NCI-H526 (cell line): ENCODE measurements at regions not wholly inside any gene's neighbourhood (a gene's known extent, or its start where the extent isn't known, plus 50 kb on each side); places are given as distances from the start of the nearest gene placed in this dataset.

ENCODE experiments used
- DNase-seq, 2 experiments: peaks; one replicate each; lab custom pipeline; 2025; lab: John Stamatoyannopoulos, UW

DNA sequence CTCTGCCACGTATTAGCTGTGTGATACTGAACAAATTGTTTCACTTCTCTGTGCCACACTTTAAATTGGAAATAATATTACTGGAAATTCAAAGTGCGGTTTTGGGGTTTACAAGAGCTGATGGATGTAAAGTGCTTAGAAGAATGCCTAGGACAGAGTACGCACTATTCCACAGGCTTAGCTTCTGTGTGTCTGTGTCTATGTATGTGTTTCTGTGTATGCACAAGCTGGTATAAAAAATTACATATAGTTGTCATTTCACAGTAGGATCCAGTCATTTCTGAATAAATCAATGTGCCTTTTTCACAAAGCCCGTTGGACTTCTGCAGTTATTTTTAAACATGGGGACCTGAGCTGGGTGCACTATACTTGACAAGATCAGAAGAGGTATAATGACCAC lies 370.4 kb downstream of the TUSC7 start:
- no peak for DNase-seq

DNA sequence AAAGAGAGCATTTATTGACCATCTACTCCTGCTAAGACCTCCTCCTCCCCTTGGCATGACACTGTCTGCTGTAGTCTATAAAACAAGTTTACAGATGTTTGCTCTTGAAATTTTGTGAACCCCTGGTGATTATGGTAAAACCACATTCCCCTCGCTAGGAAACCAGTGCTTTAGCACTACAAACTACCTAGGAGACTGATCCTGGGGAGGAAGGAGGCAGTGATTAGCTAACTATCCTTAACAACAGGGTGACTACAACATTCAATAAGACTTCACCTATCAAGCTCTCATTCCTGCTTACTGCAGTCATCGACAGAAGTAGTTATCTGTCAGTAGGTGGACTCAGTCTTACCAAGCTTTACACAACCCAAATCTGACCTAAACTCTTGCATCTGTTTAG lies 371.3 kb downstream of the TUSC7 start:
- DNase-seq = no peak

DNA sequence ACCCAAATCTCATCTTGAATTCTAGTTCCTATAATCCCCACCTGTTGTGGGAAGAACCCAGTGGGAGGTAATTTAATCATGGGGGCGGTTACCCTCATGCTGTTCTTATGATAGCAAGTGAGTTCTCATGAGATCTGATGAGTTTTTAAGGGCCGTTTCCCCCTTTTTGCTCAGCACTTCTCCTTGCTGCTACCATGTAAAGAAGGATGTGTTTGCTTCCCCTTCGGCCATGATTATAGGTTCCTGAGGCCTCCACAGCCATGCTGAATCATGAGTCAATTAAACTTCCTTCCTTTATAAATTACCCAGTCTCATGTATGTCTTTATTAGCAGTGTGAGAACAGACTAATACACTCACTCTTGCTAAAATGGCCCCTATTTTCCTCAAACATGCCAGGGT lies 374.7 kb downstream of the TUSC7 start:
- no peak for DNase-seq

DNA sequence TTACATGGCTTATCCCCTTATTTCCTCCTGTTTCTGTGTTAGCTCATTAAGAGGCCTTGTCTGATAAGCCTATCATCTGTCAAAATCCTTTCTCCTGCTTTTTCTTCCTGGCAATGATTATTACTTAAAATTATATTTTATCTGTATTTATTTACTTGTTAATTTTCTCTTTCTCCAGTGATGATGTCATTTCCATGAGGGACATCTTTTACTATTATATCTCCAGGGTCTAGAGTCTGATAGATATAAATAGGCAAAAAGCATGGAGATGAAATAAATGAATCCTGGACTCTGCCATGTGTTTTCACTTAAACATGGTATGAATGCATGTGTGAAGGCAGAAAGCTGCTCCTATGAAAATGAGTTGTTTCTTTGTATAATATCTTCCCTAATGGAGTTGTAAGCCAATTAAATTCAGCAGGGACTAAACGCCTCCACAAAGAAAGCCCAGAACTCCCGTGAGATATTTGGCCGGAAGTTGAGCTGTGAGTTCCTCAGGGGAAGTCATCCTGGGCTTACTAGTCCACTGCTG lies 375.2 kb downstream of the TUSC7 start:
- DNase-seq = no peak

DNA sequence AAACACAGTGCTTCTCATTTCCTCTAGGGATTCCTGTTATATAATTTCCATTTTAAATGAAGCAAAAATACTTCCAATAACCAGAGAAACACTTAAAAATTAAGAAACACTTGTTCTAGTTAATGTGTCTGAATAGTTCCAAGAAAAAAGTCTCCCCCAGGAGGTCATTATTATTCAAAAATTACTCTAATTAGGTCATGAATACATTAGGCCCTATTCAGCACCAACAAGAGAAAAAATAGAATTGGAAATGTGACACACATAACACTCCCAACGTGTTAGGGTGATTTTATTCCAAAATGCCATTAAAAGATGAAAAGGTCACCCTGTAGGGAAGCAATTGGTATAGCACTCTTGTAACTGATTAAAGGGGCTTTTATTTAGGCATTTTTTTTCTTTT lies 382.1 kb downstream of the TUSC7 start:
- no peak for DNase-seq

DNA sequence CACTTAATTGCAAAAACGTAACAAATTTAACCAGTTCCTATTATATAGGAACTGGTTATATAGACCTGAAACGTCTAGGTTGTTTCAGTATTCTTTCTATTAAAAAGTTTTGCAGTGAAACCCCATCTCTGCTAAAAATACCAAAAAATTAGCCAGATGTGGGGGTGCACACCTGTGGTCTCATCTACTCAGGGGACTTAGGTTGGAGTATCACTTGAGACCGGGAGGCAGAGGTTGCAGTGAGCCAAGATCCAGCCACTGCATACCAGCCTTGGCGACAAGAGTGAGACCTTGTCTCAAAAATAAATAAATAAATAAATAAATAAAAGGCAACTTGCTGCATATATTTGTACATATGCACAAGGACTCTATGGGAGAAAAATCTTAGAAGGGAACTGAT lies 387.0 kb downstream of the TUSC7 start:
- no peak for DNase-seq

DNA sequence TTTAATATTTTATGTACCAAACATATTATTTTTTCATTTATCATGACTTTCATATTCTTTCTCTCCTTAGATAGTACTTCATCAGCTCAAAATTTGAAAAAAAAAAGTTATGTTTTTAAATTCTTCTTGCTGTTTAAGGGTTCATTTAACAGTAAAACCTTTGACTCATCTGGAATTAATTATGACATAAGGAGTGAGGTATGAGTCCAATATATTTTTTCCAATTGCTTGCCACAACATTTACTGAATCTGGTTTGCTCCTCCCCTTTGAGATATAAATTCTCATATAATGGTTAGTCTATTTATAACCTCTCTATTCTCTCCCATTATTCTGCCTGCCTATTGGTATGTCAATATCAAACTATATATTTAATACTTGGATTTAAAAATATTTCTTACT lies 387.8 kb downstream of the TUSC7 start:
- no peak for DNase-seq

DNA sequence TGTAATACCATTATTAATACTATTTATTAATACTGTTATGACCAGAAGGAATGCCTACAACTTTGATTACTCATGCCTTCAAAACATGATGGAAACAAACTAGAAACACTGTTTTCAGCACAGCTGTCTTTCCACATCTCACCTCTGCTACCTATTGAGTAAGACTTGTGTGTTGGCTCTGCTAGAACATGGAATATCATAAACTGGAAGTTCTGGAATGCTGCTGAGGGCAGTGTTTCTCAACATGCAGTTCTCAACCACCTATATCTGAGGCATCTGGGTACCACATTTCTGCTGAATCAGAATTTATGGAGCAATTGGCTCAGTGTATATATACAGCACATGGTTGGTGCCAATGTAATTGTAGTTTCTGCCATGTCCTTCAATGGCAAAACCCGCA lies 392.1 kb downstream of the TUSC7 start:
- DNase-seq = no peak

DNA sequence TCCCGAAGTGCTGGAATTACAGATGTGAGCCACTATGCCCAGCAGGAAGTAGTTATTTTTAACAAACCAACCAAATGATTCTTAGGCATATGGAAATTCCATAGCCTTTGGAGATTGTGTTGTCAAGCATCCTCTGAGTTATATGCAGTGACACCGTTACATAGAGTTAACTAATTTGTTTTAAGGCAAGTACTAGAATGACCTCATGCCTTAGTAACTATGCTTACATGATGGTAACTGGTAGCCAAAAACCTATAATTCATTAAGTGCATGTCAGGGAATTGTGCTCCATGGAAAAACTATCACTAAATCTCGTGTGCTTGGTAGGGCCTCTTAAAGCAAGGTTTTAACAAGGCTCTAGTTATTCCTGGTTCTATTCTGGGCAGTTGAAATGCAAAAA lies 392.8 kb downstream of the TUSC7 start:
- DNase-seq = no peak

DNA sequence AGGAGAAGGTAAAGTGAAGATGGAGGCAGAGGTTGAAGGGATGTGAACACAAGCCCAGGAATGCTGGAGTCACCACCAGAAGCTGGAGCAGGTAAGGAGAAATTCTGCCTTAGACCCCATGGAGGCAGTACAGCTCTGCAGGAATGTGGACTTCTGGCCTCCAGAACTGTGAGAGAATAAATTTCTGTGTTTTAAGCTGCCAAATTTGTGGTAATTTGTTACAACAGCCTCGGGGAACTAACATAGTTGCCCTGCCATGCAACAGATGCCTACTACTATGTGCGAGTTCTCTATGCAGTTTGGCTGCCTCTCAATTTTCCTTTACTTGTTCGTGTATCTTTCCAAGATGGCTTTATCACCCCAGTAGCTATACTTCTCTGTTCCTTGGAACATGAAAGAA lies 394.1 kb downstream of the TUSC7 start:
- no peak for DNase-seq

DNA sequence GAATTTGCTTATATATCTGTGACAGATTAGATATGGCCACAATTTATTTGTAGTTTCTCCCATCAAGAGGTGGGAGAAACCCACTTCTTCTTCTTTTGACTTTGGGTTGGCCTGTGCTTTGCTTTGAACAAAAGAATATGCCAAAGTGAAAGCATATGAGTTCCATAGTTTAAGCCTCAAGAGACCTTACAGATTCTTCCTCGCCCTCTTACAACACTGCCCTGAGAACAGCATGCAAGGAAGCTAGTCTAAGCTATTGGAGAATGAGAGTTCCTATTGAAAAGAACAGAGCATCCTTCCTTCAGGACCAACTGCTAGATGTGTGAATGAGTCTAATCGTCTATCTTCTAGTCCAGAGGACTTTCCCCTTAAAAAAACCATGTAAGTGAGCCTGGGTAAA lies 394.8 kb downstream of the TUSC7 start:
- DNase-seq = no peak

DNA sequence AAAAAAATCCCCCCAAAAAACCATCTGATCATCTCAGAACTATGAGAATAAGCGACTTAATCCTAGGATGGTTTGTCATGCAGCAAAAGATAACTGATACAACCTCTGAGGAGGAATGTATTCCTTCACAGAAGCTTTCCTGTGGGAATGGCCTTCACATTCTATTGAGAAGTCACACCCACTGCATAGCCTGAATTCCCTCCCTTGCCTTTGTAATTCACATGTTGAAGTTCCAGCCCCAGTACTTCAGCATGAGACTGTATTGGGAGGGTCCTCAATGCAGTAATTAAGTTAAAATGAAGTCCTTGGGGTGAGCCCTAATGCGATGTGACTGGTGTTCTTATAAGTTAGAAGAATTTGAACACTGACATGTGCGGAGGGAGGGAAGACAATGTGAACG lies 395.2 kb downstream of the TUSC7 start:
- no peak for DNase-seq

DNA sequence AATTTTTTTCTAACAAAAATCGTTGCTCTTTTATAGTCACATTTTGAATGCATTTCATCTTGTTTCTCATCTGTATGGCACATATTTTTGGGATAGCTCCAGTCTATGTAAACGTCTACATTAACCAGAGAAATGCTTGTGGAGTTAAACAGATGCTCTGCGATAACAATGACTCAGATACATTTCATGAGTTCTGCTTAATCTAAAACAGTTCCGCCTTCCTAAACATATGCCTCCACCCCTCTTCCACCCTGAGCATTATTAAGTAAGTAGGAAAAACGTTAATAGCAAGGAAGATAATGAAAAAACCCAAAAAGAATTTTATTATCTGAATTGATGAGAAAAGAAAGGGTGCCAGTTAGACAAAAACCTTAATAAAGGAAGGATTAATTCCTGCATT lies 396.1 kb downstream of the TUSC7 start:
- no peak for DNase-seq

DNA sequence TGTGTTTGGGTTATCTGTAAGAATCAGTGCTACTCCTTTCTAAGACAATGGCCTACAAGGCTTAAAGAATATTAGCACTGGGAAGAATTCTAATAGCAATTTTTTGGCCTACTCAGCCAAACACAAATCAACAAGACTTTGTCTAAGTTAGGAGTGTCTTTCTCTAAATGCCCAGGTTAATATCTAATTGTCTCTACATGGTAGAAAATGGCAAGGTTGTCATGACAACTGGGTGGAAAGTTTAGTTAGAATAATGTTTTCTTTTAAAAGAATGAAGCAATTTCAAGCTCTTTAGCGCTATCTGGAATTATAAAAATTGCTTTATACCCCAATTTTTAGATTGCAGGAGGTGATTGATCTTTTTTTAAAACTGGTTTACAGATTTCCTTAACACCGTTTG lies 396.8 kb downstream of the TUSC7 start:
- no peak for DNase-seq

DNA sequence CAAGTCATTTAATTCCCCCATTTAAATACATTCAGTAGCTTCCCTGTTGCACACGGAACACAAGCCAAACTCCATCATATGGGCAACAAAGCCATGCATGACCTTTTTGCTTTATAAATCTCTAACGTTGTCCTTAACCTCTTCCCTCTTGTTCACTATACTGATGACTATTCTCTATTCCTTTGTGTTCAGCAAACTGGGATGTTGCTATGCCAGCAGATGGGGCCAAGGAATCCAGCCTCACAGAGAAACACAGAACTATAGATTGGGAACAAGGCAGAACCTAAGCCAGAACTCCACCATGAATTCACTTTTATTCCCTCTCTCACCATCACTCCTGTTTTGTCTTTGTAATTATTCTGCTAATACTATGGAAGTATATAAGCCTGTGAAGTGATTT lies 398.4 kb downstream of the TUSC7 start:
- no peak for DNase-seq

DNA sequence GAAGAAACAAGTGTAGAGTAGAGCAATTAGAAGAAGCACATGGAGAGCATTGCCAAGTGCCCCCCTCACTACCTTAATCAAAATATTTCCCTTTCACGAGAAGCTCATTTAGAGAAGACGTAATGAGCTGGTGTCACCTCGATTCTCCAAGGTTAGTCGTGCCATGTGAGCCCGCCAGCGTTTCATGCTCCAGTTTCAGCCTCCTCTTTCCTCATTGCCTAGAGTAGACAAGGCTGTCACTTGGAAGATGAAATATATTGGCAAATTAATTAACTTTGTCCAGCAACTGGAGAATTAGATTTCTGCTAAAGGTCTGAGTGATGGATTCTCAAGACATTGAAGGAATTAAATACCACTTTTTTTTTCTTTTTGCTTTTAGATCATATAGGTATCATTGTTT lies 399.6 kb downstream of the TUSC7 start:
- no peak for DNase-seq

DNA sequence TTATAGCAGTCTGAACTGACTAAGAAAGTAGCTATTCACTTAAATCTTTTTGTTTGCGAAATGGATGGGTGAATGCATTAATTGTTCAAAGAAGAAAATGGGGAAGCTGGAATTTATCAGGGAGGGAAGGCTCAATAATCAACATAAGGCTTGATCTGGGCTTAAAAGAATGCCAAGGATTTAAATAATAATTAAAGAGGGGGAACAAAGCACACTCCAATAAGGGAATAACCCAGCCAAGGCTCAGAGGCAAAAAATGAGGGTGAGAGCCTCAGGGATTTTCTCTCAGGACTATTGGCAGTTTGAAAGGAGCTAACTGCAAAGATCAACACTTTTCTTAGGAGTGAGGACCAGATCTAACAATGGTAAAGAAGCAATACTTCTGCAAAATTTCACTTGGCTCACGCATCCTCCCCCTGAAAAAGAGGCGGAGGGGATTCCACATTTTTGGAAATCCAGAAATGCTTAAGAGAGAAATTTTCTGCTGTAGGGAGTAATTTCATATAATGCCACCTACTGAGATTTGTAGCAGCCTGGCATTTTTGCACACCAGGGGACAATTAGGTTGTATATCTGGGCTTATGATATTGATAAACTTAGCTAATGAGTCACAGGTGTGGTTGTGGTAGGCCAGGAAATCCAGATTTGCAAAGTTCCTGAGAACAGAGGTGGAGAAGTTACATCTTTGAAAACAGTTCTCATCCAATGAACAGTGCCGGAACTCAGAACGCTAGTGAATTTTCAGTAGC lies 405.1 kb downstream of the TUSC7 start:
- DNase-seq = no peak

DNA sequence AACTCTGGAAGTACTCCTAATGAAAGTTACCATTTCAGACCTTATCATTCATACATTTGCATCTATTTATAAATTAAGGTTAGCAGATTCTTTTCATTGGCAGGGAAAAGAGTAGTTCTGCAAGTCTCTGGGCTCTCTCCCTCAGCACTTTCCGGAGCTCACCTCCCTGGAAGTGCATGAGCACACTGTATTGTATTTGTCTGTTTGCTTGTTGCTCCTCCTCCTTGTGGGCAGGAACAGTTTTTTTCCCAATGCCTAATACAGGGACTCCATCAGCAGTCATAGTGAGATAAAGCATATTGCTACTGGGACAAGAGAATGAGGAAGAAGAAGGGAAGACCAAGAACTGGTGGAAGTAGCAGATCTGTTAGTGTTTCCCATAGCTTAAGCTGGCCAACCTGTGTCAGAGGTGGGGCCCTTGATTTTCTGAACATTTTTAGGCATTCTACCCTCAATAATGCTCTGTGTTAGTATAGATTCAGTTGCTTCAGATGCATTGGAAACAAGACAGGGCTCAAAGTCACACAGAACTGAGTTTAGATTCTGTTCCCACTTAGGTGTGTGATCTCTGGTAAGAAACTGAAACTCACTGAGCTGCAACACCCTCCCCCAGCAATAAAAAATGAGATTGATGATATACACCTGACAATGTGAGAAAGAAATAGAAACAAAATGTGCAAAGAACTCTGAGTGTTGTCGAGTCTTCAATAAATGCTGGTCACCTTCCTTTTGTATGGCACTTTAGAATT lies 407.8 kb downstream of the TUSC7 start:
- no peak for DNase-seq

DNA sequence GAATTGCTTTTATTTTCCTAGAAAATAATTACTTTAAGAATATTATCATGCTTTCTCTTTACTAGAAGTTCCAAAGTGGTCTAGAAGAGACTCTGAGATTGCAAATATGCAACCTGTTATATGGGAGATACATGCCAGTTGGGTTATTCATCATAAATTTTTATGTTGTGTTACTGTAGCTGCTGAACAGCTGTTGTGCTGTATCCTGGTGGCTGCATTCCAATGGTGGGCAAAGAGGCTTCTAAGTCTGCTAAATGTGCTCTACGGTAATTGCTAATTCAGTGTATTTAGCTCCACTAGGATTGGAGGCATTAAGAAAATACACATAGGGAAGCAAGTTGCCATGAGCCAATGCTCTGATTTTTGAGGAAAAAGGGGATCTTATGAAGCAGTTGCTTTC lies 409.0 kb downstream of the TUSC7 start:
- DNase-seq = no peak

DNA sequence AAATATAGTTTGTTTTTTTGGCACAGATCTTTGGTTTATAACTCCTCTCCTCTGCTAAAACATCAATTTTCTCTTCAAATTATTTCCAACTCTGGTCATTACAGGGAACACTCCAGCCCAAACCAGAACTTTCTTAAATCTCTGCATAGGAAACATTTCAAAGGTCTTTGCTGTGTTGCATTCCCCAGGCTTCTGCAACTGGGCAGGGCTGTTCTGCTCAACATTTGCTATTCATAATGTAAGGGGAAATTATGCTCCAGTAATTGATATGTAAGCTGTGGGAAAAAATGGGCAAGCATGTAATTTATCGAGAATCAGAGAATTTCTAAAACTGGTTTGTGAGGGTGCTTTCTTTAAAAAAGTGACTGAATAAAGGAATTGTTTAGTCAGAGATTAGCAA lies 410.4 kb downstream of the TUSC7 start:
- DNase-seq = no peak

DNA sequence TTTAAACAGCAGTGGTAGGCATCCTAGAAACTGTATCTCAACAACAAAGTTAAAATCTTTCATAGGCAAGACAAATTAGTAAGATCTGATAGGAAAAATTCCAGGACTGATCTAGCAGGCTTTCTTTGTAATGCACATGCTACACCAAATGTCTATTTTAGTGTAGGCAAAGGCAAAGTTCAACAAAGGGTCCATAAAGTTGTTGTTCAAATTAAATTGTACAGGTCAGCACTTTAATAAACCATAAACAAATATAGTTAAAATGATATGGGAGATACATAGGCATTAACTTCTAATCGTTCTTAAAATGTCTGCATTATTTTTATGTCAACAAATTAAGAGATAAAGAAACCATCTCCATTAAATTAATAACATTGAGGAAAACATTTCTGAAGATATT lies 413.0 kb downstream of the TUSC7 start:
- no peak for DNase-seq

DNA sequence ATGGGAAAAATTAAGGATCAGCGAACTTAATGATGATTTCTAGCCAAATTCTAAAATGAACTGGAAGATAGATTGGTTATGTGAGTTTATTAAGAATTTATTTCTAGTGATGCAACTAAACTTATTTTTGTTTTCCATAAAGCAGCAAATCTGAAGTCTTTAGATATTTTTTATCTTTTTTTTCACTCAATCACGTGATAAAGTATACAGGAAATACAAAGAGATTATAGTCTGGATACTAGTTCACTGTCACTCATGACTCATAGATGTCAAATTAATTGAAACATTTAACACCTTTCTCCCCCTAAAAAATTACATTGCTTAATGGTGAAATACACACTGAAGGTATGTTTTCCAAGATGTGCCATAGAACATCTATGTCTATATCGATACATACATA lies 416.9 kb downstream of the TUSC7 start:
- no peak for DNase-seq

DNA sequence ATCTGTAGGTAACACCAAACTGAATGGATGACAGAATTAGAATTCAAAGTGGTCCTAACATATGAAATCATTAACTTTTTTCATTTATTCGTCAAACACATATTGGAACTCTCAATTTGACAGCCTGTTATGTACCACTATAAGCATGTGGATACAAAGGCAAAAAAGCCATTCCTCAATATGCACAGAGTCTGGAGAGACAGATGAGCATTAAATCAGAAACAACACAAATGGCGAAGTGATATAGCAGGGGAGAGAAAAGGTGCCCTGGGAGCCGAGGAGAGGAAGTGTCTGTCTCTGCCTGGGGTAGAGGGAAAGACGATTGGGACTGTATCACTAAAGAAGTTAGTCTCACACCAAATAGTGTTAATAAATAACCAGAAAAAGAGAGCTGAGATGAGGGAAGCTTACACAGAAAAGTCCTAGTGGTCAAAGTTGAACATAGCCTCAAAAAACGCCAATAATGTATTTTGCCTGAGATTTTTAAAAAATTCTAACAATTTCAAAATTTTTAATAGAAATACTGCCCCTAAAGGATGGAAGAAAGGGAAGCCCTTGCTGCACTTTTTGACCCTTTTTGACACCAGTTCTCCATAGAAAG lies 417.5 kb downstream of the TUSC7 start:
- DNase-seq = no peak
